AG08396 (cell line): ENCODE measurements at regions not wholly inside any gene's neighbourhood (a gene's known extent, or its start where the extent isn't known, plus 50 kb on each side); places are given as distances from the start of the nearest gene placed in this dataset.

ENCODE experiments used
- DNase-seq: peaks from one replicate; pipeline ENCODE4 v3.0.0; 2012; ENCODE audit warnings: low spot score, mixed read lengths

GRCh38 chr20:23279836-23280235 lies 70.8 kb upstream of the NXT1 start:
- DNase-seq = no peak

- no peak for DNase-seq
Measured at GRCh38 chr20:23278172-23278571, 72.4 kb upstream of the NXT1 start.

DNA sequence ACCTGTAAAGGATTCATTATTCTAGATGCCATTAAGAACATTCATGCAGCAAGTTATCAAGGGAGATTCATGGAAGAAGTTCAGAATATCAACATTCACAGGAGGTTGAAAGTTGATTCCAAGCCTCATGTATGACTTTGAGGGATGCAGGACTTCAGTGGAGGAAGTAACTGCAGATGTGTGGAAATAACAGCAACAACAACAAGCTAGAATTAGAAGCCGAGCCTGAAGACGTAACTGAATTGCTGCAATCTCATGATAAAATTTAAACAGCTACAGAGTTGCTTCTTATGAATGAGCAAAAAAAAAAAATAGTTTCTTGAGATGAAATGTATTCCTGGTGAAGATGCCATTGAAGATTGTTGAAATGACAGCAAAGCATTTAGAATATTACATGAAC lies 73.3 kb upstream of the NXT1 start:
- DNase-seq = no peak

DNA sequence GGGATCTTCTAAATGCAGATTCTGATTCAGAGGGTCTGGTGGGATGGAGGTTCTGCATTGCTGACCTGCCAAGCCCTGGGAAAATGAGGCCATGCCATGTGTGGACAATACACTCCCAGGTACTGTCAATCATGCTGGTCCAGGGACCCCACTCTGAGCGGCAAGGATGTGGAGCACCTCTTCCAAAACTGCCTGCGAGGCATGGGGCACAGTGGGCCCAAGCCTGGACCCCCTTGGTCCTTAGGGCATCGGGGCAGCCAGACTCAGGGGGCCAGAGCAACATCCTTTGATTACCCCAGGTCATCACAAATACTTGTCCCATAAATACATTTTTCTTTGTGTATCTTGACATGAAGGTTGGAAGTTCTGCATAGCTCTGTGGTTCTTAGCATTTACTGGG lies 76.8 kb upstream of the NXT1 start:
- DNase-seq = no peak

DNA sequence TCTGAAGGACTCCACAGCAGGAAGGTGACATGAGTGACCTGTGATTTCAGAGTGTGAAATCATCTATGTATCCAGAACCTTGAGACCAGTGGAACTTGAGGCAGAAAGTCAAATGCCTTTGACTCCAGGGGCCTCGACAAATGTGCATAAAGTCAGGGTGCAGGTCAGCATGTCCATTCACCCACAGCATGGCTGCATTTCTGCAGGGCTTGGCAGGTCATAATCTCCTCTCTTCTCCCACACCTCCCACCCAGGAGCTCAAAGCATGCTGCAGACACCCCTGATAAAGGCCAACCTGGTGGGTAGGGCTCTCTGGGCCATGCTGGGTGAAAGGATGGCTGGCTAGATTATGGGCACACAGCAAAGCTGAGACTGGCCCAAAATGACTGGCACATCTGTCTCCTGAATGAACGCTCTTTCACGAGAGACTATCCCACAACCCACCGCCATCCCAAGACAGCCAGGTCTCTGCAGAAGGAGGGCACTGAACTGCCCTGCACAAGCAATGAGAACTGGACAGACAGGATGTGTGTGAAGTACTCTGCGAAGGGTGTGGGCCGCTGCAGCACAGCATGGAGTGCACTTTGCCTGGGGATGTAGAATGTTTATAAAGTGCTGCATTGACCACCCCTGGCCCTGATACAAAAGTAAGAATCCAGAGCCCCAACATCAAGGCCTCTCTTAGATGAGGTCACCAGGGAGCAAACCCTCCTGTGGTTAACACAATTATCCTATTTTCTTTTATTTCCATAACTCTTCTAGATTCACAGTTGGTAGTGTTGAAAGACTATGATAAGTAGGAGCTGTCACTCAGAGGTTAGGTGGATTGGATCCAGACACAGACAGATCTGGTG lies 78.2 kb upstream of the NXT1 start:
- no peak for DNase-seq

DNA sequence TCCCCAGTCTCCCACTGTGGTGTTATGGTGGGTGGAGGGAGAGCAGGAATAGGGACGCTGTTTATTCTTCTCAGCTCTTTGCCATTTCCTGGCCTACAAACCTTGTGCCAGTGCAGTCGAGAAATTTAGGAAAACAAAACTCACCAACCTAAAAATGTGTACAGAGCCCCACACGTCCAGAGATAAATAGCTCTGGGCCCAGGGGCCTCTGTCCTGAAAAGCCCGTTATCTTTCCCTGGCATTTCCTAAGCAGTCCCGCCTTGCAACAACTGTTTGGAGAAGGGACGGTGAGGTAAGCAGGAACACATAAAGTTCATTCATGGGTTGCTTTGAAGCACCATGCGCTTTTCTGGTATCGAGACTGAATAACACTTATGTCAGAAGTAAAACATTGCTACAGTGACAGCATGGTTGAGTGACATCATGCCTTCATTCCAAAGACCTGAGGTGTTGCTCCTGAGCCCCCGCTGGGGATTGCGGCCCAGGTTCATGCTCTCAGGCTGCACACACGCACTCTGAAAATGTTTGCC lies 80.1 kb upstream of the NXT1 start:
- DNase-seq = peak; percentile 48

DNA sequence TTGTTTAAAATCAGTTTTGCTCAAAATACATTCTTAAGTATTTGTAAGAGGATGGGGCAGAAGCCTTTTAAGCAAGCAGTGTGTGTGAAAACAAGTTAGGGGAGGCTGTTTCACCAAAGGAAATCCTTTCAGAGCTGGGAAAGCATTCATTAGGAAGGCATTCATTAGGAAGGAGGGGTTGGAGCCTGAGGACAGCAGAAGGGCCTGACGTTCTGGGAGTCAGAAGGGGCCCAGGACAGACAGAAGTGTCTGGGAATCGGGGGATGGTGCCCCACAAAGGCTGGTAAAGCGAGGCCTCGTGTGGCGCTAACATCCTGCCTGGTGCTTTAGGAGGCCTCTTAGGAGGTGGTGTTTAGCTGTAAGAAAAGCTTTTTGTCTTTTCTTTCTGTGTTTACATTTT lies 80.6 kb upstream of the NXT1 start:
- no peak for DNase-seq

- no peak for DNase-seq
Measured at GRCh38 chr20:23268792-23269354, 81.7 kb upstream of the NXT1 start.

- no peak for DNase-seq
Measured at GRCh38 chr20:23267909-23268308, 82.7 kb upstream of the NXT1 start.

DNA sequence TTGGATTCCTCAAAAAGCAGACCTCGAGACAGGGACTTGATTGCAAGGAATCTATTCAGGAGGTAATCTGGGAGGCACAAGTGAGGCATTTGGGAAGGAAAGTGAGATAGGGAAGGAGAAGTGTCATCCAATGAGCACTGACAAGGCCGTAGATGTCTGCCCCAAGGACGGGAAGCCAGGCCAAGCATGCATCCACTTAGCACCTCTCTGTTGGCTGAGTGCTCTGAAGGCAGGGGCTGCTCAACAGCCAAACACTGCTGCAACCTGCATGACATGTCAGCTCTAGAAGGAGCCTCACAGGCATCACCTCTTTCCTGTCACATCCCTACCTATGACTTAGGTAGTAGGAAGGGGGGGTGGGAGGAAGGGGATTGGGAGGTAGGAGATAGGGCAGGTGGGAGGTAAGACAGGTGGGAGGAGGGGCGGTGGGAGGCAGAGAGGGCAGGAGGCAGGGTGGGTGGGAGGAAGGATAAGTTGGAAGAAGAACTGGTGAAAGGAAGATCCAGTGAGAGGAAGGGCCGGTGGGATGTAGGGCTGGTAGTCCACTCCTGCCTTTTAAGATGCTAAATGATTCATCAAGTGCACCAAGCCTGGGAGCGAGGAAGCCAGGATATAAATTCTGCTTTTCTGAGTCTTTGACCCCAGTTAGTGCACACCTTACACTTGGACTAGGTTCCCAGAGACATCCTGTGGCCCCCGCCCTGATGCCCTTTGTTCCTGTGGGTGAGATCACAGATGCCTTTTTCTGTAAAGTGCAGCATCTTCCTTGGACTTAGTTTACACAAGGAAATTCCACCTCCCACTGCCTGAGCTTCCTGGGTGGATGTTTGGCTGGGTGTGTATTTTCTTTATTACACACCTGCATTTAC lies 83.8 kb upstream of the NXT1 start:
- no peak for DNase-seq

- no peak for DNase-seq
Measured at GRCh38 chr20:23265226-23265625, 85.4 kb upstream of the NXT1 start.

- DNase-seq = no peak
Measured at GRCh38 chr20:23264545-23264944, 86.0 kb upstream of the NXT1 start.

DNA sequence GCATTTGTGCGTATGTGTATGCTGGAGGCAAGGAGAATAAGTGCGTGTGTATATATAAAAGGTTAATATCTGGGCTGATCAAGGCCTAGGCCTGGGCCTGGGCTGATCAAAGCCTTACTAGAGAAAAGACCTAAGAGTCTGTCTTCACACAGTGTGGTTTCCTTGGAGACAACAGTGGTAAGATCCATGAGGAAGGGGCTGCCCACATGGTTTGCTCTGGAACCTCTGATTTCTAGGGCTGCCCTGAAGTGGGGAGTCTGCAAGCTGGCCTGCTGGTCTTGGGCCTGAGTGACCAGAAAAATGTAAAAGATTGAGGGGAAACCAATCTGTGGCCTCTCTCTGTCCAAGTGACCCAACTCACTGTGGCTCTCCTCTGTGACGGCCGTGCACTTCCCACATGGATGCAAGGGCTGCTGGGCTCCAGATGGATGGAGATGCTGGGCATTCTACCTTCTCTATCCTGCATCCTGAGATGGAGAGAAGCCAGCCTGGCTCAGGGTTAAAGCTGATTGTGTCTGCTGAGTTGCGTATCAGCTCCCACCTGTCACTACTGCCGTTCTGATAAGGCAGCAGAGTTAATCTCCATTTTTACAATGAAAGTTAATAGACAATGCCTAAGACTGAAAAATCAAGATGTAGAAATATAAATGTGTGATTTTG lies 90.3 kb upstream of the NXT1 start:
- no peak for DNase-seq

DNA sequence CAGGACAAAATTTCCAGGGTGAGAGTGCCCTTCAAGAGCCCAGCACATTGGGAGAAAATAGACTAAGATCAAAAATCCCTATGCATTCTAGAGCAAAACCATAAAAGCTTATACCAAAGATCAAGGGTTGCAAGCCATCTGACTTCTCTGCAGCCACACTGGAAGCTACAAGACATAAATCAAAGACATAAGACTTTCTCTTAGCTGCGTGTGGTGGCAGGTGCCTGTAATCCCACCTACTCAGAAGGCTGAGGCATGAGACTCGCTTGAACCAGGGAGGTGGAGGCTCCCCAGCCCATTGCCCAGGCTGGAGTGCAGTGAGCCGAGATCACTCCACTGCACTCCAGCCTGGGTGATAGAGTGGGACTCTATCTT lies 91.9 kb upstream of the NXT1 start:
- no peak for DNase-seq

GRCh38 chr20:23257848-23258746 lies 92.5 kb upstream of the NXT1 start:
- DNase-seq = peak; percentile 62

GRCh38 chr20:23257106-23257761 lies 93.4 kb upstream of the NXT1 start:
- no peak for DNase-seq

DNA sequence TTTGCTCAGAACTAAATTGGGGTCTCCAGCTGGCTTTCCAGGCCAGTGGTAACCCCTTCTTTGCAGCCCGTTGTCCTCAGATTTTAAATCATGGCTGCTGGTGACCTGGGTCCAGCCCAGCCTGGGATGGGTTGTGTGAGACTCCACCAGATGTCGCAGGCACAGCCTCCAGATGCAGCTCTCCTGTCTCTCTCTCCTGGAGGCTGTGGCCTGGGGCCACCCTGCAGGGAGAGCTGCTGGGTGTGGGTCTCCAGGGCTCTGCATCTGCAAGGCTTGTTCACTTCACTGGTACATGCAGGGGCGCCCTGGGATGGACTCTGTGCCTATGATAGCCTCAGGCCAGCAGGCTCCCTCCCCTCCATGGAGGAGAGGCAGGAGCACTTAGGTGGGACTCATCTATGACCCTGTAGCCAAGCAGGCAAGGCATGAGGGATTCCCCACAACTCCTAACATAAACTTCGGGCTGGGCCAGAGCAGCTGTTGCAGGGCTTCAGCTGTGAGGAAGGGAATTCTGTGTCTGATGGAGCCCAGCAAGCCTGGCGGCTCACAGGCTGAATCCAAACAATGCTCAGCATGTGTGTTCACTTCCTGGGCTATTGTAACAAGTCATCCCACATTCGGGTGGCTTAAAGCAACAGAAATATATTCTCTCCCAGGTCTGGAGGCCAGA lies 94.7 kb upstream of the NXT1 start:
- peak; percentile 58 for DNase-seq

DNA sequence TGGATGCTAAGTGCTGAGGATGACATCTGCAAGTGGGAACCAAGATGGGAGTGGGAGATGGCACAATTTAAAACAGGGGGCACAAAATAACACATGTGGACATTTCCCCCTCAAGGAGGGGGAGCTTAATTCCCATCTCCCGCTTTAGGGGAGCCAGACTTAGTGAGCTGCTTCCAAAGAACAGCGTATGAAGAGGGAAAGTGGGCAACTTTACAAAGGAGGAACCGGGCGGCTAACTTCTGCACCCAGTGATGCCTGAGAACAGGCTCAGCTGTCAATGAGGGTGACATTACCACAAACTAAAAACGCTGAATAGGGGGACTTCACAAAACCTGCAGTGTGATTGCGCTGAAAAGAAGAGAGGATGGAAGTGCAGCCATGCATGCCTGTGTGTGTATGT lies 95.5 kb upstream of the NXT1 start:
- DNase-seq = no peak

DNA sequence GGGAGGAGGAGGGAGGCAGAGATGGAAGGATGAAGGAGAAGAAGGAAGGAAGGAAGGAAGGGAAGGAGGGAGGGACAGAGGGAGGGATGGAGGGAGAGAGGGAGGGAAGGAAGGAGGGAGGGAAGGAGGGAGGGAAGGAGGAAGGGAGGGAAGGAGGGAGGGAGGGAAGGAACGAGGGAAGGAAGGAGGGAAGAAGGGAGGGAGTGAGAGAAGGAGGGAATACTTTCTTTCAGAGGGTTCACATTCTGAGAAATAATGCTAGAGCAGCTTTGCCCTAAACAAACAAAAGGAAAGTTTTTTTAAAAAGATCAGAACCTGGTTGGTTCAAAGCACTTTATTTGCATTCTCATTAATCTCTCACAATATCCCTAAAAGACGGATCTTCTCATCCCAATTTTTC lies 96.1 kb upstream of the NXT1 start:
- no peak for DNase-seq

DNA sequence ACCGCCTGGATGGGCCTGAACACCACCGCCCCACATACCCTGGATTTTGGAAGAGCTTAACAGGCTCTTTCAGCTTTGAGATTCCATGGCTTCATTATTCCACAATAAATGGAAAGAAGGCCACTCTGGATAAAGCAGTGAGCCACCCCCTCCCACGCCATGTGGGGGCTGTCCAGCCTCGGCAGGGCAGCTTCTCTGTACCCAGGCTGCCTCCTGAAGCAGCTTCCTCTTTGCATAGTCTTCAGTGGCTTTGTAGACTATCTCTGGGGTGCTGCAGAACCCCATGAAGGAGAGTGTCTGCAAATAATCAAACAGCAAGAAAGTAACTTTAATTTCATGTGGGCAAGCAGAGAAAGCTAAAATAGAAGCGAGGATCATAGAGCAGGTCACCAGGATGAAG lies 96.6 kb upstream of the NXT1 start:
- no peak for DNase-seq
